Effector memory CD4-positive, alpha-beta T cell (primary cell): ENCODE measurements at regions not wholly inside any gene's neighbourhood (a gene's known extent, or its start where the extent isn't known, plus 50 kb on each side); places are given as distances from the start of the nearest gene placed in this dataset.
"Not testable (repeated sequence)": the region's sequence is repeated elsewhere in the genome, so short reads cannot be mapped to it uniquely, and the experiment has no call there.

Experiments
- DNase-seq, 3 donors: peaks; one replicate each; pipeline ENCODE4 v3.0.0-alpha.2; 2020
- H3K27ac ChIP-seq: 2 replicates; pipeline ENCODE4 v1.7.0; 2013; ENCODE audit warnings: mild to moderate bottlenecking, low read length, moderate library complexity; ENCODE audit not compliant: insufficient read depth, poor library complexity, severe bottlenecking
- H3K27me3 ChIP-seq: replicated peaks from 2 replicates; pipeline ENCODE4 v1.7.0; 2013; ENCODE audit warnings: mild to moderate bottlenecking, low read length; ENCODE audit not compliant: insufficient read depth, control insufficient read depth, poor library complexity, severe bottlenecking
- H3K36me3 ChIP-seq: 2 replicates; pipeline ENCODE4 v1.7.0; 2013; ENCODE audit warnings: mild to moderate bottlenecking, low read length, moderate library complexity; ENCODE audit not compliant: control insufficient read depth, insufficient read depth
- H3K4me1 ChIP-seq: 2 replicates; pipeline ENCODE4 v1.7.0; 2013; ENCODE audit warnings: low read length, mild to moderate bottlenecking; ENCODE audit not compliant: control insufficient read depth, insufficient read depth, poor library complexity, severe bottlenecking
- H3K4me3 ChIP-seq: 2 replicates; pipeline ENCODE4 v1.7.0; 2013; ENCODE audit warnings: low read length, low read depth, mild to moderate bottlenecking; ENCODE audit not compliant: insufficient read depth, poor library complexity, severe bottlenecking
- H3K9me3 ChIP-seq: 2 replicates; pipeline ENCODE4 v1.7.0; 2013; ENCODE audit warnings: mild to moderate bottlenecking, low read length, moderate library complexity; ENCODE audit not compliant: control insufficient read depth

GRCh38 chr12:9481289-9481688 is 126.4 kb downstream of the KLRB1 start:
- not testable (repeated sequence) for DNase-seq, H3K4me1 ChIP-seq, H3K4me3 ChIP-seq, H3K9me3 ChIP-seq, H3K27ac ChIP-seq, H3K27me3 ChIP-seq, H3K36me3 ChIP-seq

GRCh38 chr12:9474197-9474596 is 133.5 kb downstream of the KLRB1 start:
- not testable (repeated sequence) for H3K9me3 ChIP-seq, DNase-seq, H3K4me1 ChIP-seq, H3K36me3 ChIP-seq, H3K27me3 ChIP-seq, H3K27ac ChIP-seq, H3K4me3 ChIP-seq

DNA sequence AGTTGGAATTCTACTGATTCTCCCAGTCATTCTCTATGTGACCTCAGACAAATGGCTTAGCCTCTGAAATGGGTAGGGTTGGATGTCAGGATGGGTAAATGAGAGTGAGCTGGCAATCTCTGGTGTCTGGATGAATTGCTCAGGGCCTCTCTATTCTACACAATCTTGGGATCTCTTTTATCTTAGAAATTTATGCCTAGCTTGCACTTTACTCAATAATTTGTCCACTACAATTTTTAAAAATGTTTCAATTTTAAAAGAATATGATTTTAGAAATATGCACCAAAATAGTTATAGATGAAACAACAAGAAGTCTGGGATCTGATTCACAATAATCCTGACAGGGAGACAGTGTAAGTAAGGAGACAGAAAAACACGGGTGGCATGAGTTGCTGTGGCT is 134.1 kb downstream of the KLRB1 start:
- not testable (repeated sequence) for H3K4me1 ChIP-seq, H3K36me3 ChIP-seq, H3K27me3 ChIP-seq, H3K27ac ChIP-seq, DNase-seq, H3K9me3 ChIP-seq, H3K4me3 ChIP-seq

DNA sequence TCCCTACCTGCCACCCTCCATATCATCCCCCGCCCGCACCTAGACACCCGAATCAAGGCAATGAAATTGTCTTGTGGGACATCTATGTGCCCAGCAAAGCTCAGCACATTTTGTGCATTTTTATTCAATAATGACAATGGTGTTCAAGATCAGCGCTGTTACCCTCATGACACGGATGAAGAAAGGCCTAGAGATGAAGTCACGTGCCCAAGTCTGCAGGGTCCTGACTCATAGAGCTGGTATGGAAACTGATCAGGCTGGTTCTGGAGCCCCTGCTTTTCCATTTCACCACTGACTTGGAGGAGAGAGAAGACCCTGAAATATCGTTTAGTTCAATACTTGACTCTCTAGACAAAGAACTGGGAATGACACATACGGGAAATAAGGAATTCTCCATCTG is 136.2 kb downstream of the KLRB1 start:
- not testable (repeated sequence) for H3K4me1 ChIP-seq, H3K9me3 ChIP-seq, DNase-seq, H3K36me3 ChIP-seq, H3K27ac ChIP-seq, H3K27me3 ChIP-seq, H3K4me3 ChIP-seq

GRCh38 chr12:9470367-9470766 is 137.3 kb downstream of the KLRB1 start:
- H3K27me3 ChIP-seq, H3K4me3 ChIP-seq, DNase-seq, H3K27ac ChIP-seq, H3K9me3 ChIP-seq, H3K36me3 ChIP-seq, H3K4me1 ChIP-seq: not testable (repeated sequence)

DNA sequence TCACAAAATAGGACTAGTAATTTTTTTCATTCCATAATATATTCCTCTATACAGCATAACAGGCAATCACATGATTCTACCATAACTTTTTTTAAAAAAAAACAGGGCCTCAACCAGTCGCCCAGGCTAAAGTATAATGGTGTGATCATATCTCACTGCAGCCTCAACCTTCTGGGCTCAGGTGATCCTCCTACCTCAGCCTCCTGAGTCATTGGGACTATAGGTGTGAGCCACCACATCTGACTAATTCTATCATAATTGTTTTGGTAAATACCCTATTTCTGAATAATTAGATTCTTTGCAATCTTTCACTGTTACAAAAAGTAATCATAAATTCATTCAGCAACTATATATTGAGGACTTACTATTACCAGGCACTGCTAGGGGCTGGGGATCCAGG is 137.8 kb downstream of the KLRB1 start:
- H3K4me3 ChIP-seq, H3K27me3 ChIP-seq, H3K27ac ChIP-seq, H3K36me3 ChIP-seq, H3K4me1 ChIP-seq, DNase-seq, H3K9me3 ChIP-seq: not testable (repeated sequence)

- DNase-seq, H3K27ac ChIP-seq, H3K9me3 ChIP-seq, H3K27me3 ChIP-seq, H3K36me3 ChIP-seq, H3K4me1 ChIP-seq, H3K4me3 ChIP-seq: not testable (repeated sequence)
Measured at GRCh38 chr12:9469463-9469862, 138.3 kb downstream of the KLRB1 start.

GRCh38 chr12:9468998-9469397 is 138.7 kb downstream of the KLRB1 start:
- not testable (repeated sequence) for DNase-seq, H3K27ac ChIP-seq, H3K9me3 ChIP-seq, H3K4me1 ChIP-seq, H3K36me3 ChIP-seq, H3K4me3 ChIP-seq, H3K27me3 ChIP-seq

DNA sequence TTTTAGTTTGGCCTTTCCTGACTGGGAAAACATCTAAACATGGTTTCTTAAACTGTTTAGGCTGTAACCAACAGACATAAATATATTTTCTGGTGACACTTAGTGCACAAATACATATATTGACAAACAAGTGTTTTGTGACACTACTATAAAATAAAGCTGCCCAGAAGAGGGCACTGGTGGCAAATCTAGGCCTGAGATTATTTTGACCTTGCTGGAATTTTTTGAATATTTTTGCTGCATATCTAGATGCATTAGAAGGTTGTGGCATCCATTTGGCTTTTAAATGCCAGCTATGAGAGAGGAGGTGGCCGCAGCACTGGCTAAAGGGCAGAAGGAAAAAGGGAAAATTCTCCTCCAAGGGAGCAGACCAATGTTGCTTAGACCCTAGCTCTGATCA is 139.6 kb downstream of the KLRB1 start:
- H3K27ac ChIP-seq, H3K4me3 ChIP-seq, H3K9me3 ChIP-seq, H3K36me3 ChIP-seq, H3K4me1 ChIP-seq, DNase-seq, H3K27me3 ChIP-seq: not testable (repeated sequence)

GRCh38 chr12:9464408-9464807 is 143.3 kb downstream of the KLRB1 start:
- Histone ChIP-seq H3K9me3 (no peaks in the 10 kb centered on the region), H3K4me3 (no peak overlapping the region), H3K4me1 (no peaks in the 10 kb centered on the region), H3K27me3 (no peaks in the 10 kb centered on the region), H3K27ac (no peak overlapping the region), H3K36me3 (no peaks in the 10 kb centered on the region)
- DNase-seq: no peak

DNA sequence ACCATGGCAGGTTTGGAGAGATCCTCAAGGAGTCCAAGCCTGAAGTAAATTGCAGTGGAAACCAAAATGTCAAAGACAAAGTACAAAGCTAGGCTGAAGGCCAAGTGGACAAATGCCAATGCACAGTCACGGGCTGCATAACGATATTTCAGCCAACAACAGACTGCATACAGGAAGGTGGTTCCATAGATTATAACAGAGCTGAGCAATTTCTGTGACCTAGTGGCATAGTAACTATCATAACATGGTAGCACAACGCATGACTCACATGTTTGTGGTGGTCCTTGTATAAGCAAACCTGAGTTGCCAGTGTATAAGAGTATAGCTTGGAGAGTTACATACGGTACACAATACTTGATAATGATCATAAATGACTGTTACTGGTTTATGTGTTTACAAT is 152.2 kb downstream of the KLRB1 start:
- H3K4me1 ChIP-seq, H3K4me3 ChIP-seq, DNase-seq, H3K36me3 ChIP-seq, H3K27me3 ChIP-seq, H3K27ac ChIP-seq, H3K9me3 ChIP-seq: not testable (repeated sequence)
